GM12892 (cell line): ENCODE measurements at regions not wholly inside any gene's neighbourhood (a gene's known extent, or its start where the extent isn't known, plus 50 kb on each side); places are given as distances from the start of the nearest gene placed in this dataset.
"Not testable (repeated sequence)": the region's sequence is repeated elsewhere in the genome, so short reads cannot be mapped to it uniquely, and the experiment has no call there.

ENCODE experiments used
- DNase-seq: peaks from one replicate; pipeline ENCODE4 v3.0.0; 2011; ENCODE audit not compliant: insufficient read length
- FAIRE-seq: peaks from 2 replicates; lab custom pipeline; 2011; peaks lifted over from hg19 to GRCh38; lab: Jason Lieb, UNC
- POLR2A ChIP-seq: IDR thresholded peaks from 2 replicates; pipeline ENCODE4 v1.6.1; 2011; ENCODE audit warnings: low read depth, low read length, control low read depth
- POLR2AphosphoS5 ChIP-seq: IDR thresholded peaks from 2 replicates; pipeline ENCODE4 v1.6.1; 2011; ENCODE audit warnings: low read depth, low read length, control low read depth
- TAF1 ChIP-seq: IDR thresholded peaks from 2 replicates; pipeline ENCODE4 v1.6.1; 2011; ENCODE audit warnings: low read depth, mild to moderate bottlenecking, control low read depth, low read length, borderline replicate concordance

GRCh38 chr6:156205678-156206077 is 571.5 kb upstream of the ARID1B start:
- no peak for DNase-seq
- no peak for FAIRE-seq
- no peak for TF ChIP-seq POLR2AphosphoS5
- no peak for TF ChIP-seq POLR2A
- TF ChIP-seq TAF1 = no peak

GRCh38 chr6:156199182-156199581 is 578.0 kb upstream of the ARID1B start:
- FAIRE-seq (no peak), DNase-seq (no peak)
- TF ChIP-seq POLR2AphosphoS5 (no peak), POLR2A (no peak), TAF1 (no peak)

- FAIRE-seq (no peak), DNase-seq (no peak)
Observed at GRCh38 chr6:156197513-156197912, 579.7 kb upstream of the ARID1B start.

GRCh38 chr6:156194981-156195380 is 582.2 kb upstream of the ARID1B start:
- no peak for DNase-seq
- TF ChIP-seq POLR2AphosphoS5 (no peak), POLR2A (no peak), TAF1 (no peak)

More at GRCh38 chr6:156197513-156197912, 579.7 kb upstream of the ARID1B start:
- TF ChIP-seq POLR2A = no peak

GRCh38 chr6:156193381-156193780 is 583.8 kb upstream of the ARID1B start:
- no peak for DNase-seq
- no peak for TF ChIP-seq TAF1
- no peak for TF ChIP-seq POLR2AphosphoS5
- TF ChIP-seq POLR2A = no peak
- FAIRE-seq = no peak

More at GRCh38 chr6:156194981-156195380, 582.2 kb upstream of the ARID1B start:
- FAIRE-seq = no peak

GRCh38 chr6:156191895-156192294 is 585.3 kb upstream of the ARID1B start:
- DNase-seq = no peak
- TF ChIP-seq POLR2AphosphoS5 = no peak
- TF ChIP-seq TAF1 = no peak
- TF ChIP-seq POLR2A = no peak
- FAIRE-seq = no peak

- not testable (repeated sequence) for DNase-seq, FAIRE-seq
Observed at GRCh38 chr6:156191390-156191789, 585.8 kb upstream of the ARID1B start.

- TF ChIP-seq POLR2AphosphoS5 (no peak), POLR2A (no peak), TAF1 (no peak)
Observed at GRCh38 chr6:156190270-156190669, 586.9 kb upstream of the ARID1B start.

GRCh38 chr6:156189714-156190113 is 587.5 kb upstream of the ARID1B start:
- TF ChIP-seq POLR2A (no peak), POLR2AphosphoS5 (no peak)
- DNase-seq (no peak), FAIRE-seq (no peak)

More at GRCh38 chr6:156190270-156190669, 586.9 kb upstream of the ARID1B start:
- no peak for FAIRE-seq
- DNase-seq = no peak

- DNase-seq (no peak), FAIRE-seq (no peak)
- no peak for TF ChIP-seq POLR2AphosphoS5
- TF ChIP-seq POLR2A = no peak
- TF ChIP-seq TAF1 = no peak
Observed at GRCh38 chr6:156189195-156189594, 588.0 kb upstream of the ARID1B start.

- TF ChIP-seq POLR2AphosphoS5 (no peak), POLR2A (no peak), TAF1 (no peak)
- DNase-seq (no peak), FAIRE-seq (no peak)
Observed at GRCh38 chr6:156185113-156185512, 592.1 kb upstream of the ARID1B start.

GRCh38 chr6:156183678-156184077 is 593.5 kb upstream of the ARID1B start:
- DNase-seq (no peak), FAIRE-seq (no peak)

GRCh38 chr6:156182356-156182755 is 594.8 kb upstream of the ARID1B start:
- TF ChIP-seq TAF1 (no peak), POLR2A (no peak), POLR2AphosphoS5 (no peak)
- FAIRE-seq (no peak), DNase-seq (no peak)

More at GRCh38 chr6:156183678-156184077, 593.5 kb upstream of the ARID1B start:
- TF ChIP-seq POLR2AphosphoS5 (no peak), POLR2A (no peak), TAF1 (no peak)
